OCI-LY7 (cell line): ENCODE measurements at regions not wholly inside any gene's neighbourhood (a gene's known extent, or its start where the extent isn't known, plus 50 kb on each side); places are given as distances from the start of the nearest gene placed in this dataset.

Experiments
- BruUV-seq: library from RNA; stranded (reverse); fragments of 400-500 nt; replicated peaks from 2 replicates; lab custom pipeline; 2021; lab: Mats Ljungman, UMichigan
- CTCF ChIA-PET: fragments of 300-600 bp; sonication (Branson Sonifier 250); formaldehyde crosslinking; loops from one replicate; lab custom pipeline; 2022; ENCODE audit warnings: antibody characterized with exemption; ENCODE audit not compliant: unreplicated experiment; lab: Charles Lee
- POLR2A ChIA-PET: fragments of 300-600 bp; sonication (Branson Sonifier 250); formaldehyde crosslinking; loops from one replicate; lab custom pipeline; 2022; ENCODE audit warnings: antibody characterized with exemption; lab: Charles Lee
- DNase-seq: peaks from one replicate; pipeline ENCODE4 v3.0.0-alpha.2; 2015; ENCODE audit warnings: low spot score
- H2AFZ ChIP-seq: fragments of 200-600 bp; sonication (generic), shearing (Covaris generic); 2 replicates; pipeline ENCODE4 v1.6.1; 2014; ENCODE audit warnings: mild to moderate bottlenecking, antibody characterized with exemption, low read length, moderate library complexity
- H3K27ac ChIP-seq: fragments of 200-600 bp; sonication (generic); 2 replicates; pipeline ENCODE4 v1.5.1; 2014; ENCODE audit warnings: mixed run types, low read depth, mild to moderate bottlenecking, moderate library complexity, low read length, inconsistent platforms; ENCODE audit not compliant: poor library complexity, severe bottlenecking
- H3K36me3 ChIP-seq: fragments of 200-600 bp; sonication (generic); 2 replicates; pipeline ENCODE4 v1.6.1; 2014; ENCODE audit warnings: mild to moderate bottlenecking, antibody characterized with exemption, low read length, moderate library complexity, mixed read lengths; ENCODE audit not compliant: insufficient read depth
- H3K4me1 ChIP-seq: fragments of 200-600 bp; sonication (generic); 2 replicates; pipeline ENCODE4 v1.5.1; 2014; ENCODE audit warnings: mild to moderate bottlenecking, low read length; ENCODE audit not compliant: insufficient read depth, poor library complexity, severe bottlenecking
- H3K4me2 ChIP-seq: fragments of 200-600 bp; sonication (generic); 2 replicates; pipeline ENCODE4 v1.6.1; 2014; ENCODE audit warnings: mild to moderate bottlenecking, low read length
- H3K4me3 ChIP-seq: fragments of 200-600 bp; sonication (generic); 2 replicates; pipeline ENCODE4 v1.5.1; 2014; ENCODE audit warnings: mild to moderate bottlenecking, low read depth, low read length; ENCODE audit not compliant: poor library complexity, severe bottlenecking
- H3K79me2 ChIP-seq: fragments of 200-600 bp; sonication (generic); 2 replicates; pipeline ENCODE4 v1.6.1; 2016; ENCODE audit warnings: low read depth, mild to moderate bottlenecking, low read length, moderate library complexity, mixed read lengths; ENCODE audit not compliant: insufficient read depth
- H3K9me2 ChIP-seq: fragments of 200-600 bp; sonication (generic); 2 replicates; pipeline ENCODE4 v1.6.1; 2016; ENCODE audit warnings: mild to moderate bottlenecking, low read length, mixed read lengths; ENCODE audit not compliant: insufficient read depth
- H3K9me3 ChIP-seq: fragments of 200-600 bp; sonication (generic); 2 replicates; pipeline ENCODE4 v1.6.1; 2014; ENCODE audit warnings: mild to moderate bottlenecking, mixed run types, low read length, mixed read lengths
- H4K20me1 ChIP-seq: fragments of 200-600 bp; sonication (generic); 2 replicates; pipeline ENCODE4 v1.6.1; 2014; ENCODE audit warnings: mild to moderate bottlenecking, antibody characterized with exemption, low read length, moderate library complexity, mixed read lengths; ENCODE audit not compliant: insufficient read depth
- CTCF ChIP-seq: fragments of 200-600 bp; sonication (generic); conservative IDR thresholded peaks from 2 replicates; pipeline ENCODE4 v1.5.1; 2014; ENCODE audit warnings: mild to moderate bottlenecking, antibody characterized with exemption, low read length, moderate library complexity, mixed read lengths
- EZH2phosphoT487 ChIP-seq: fragments of 200-600 bp; sonication (generic); IDR thresholded peaks from 2 replicates; pipeline ENCODE4 v1.6.1; 2018; ENCODE audit warnings: low read depth, borderline replicate concordance, mild to moderate bottlenecking, mixed run types, antibody characterized with exemption, low read length, moderate library complexity, mixed read lengths
- intact Hi-C: fragments of 100-400 bp; cut with micrococcal nuclease; formaldehyde crosslinking; loops from one replicate; pipeline ENCODE4 v1.10.0; 2022; ENCODE audit not compliant: unreplicated experiment

DNA sequence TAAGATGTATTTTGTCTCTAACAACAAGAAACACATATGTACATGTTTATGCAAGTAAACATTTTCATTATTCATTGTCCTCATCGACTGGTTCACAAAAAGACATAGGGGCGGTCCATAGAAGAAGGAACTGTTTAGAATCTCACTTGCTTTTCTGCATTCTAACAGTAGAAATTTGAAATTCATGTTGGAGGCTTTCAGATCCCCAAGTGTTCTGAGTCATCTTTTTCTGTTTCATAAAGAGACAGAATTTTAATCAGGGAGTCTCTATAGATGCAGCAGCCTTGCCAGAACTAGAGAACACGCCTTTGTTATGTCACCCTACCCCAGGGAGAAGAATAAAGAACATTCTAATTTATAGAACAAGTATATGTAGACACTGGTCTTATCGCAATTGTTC lies 324.3 kb downstream of the GABRG2 start:
- Histone ChIP-seq H3K36me3 (no peaks in the 10 kb centered on the region), H2AFZ (no peak overlapping the region), H3K9me3 (no peaks in the 10 kb centered on the region), H3K79me2 (no peaks in the 10 kb centered on the region), H3K9me2 (no peaks in the 10 kb centered on the region), H3K4me2 (no peak overlapping the region), H3K4me3 (no peak overlapping the region), H4K20me1 (no peaks in the 10 kb centered on the region), H3K27ac (no peak overlapping the region), H3K4me1 (no peaks in the 10 kb centered on the region)
- POLR2A ChIA-PET: no interaction called here
- TF ChIP-seq CTCF (no peak), EZH2phosphoT487 (no peak)
- no TSS peak for BruUV-seq
- DNase-seq: no peak
- intact Hi-C loops: no loop called here
- CTCF ChIA-PET: no interaction called here

DNA sequence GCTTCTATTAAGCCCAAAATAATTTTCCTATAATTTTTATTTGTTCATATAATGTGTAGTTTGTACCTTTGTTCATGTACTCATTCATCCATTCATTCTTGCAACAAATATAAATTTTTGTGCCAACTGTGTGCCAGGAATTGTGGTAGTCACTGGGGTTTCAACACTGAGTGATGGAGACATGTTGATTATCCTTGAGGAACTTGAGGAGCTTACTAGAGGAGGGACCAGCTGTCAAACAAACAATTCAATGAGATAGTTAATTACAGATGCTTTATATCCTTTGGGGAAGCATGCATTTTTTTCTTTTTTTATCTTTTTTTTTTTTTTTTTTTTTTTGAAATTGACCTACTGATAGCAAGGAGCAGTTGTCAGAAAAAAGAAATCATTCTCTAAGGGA lies 324.8 kb downstream of the GABRG2 start:
- intact Hi-C loops: no loop called here
- TF ChIP-seq CTCF: no peak
- no peak for TF ChIP-seq EZH2phosphoT487
- H3K4me3 ChIP-seq: no peak overlapping the region
- POLR2A ChIA-PET: interaction anchor here (0.6 kb wide), 1 partner anchor 237 kb away, joined by 4 read pairs; no protein-coding TSS in a partner anchor
- CTCF ChIA-PET: no interaction called here
- H3K36me3 ChIP-seq: no peaks in the 10 kb centered on the region
- no peaks in the 10 kb centered on the region for H3K9me2 ChIP-seq
- no peaks in the 10 kb centered on the region for H3K79me2 ChIP-seq
- H3K27ac ChIP-seq: no peak overlapping the region
- no peak for DNase-seq
- BruUV-seq: no TSS peak
- H3K9me3 ChIP-seq: no peaks in the 10 kb centered on the region
- H2AFZ ChIP-seq: no peak overlapping the region
- no peaks in the 10 kb centered on the region for H3K4me1 ChIP-seq
- H4K20me1 ChIP-seq: no peaks in the 10 kb centered on the region
- H3K4me2 ChIP-seq: no peak overlapping the region

GRCh38 chr5:162393534-162393933 lies 326.0 kb downstream of the GABRG2 start:
- no peak overlapping the region for H2AFZ ChIP-seq

More at GRCh38 chr5:162393534-162393933, 326.0 kb downstream of the GABRG2 start:
- Histone ChIP-seq H3K9me2 (no peaks in the 10 kb centered on the region), H3K79me2 (no peaks in the 10 kb centered on the region), H3K27ac (no peak overlapping the region), H3K9me3 (no peaks in the 10 kb centered on the region), H3K4me1 (no peaks in the 10 kb centered on the region), H3K36me3 (no peaks in the 10 kb centered on the region), H4K20me1 (no peaks in the 10 kb centered on the region), H3K4me3 (no peak overlapping the region), H3K4me2 (no peak overlapping the region)
- no peak for DNase-seq
- CTCF ChIA-PET: no interaction called here
- intact Hi-C loops: no loop called here
- TF ChIP-seq CTCF: no peak
- no peak for TF ChIP-seq EZH2phosphoT487
- BruUV-seq: no TSS peak
- POLR2A ChIA-PET: no interaction called here
